Smooth muscle cell (in vitro differentiated cells): ENCODE measurements at regions not wholly inside any gene's neighbourhood (a gene's known extent, or its start where the extent isn't known, plus 50 kb on each side); places are given as distances from the start of the nearest gene placed in this dataset.

Experiments
- DNase-seq: peaks from one replicate; lab custom pipeline; 2025; ENCODE audit not compliant: unreplicated experiment; lab: John Stamatoyannopoulos, UW
- H2AFZ ChIP-seq: fragments of 200-600 bp; sonication (generic); 2 replicates; pipeline ENCODE4 v1.6.0; 2016; ENCODE audit warnings: antibody characterized with exemption, low read depth, mild to moderate bottlenecking
- H3F3A ChIP-seq: fragments of 200-600 bp; sonication (generic); 2 replicates; pipeline ENCODE4 v1.6.0; 2017; ENCODE audit warnings: antibody characterized with exemption, low read depth
- H3K27ac ChIP-seq: fragments of 200-600 bp; sonication (generic); 2 replicates; pipeline ENCODE4 v1.5.1; 2016; ENCODE audit warnings: low read depth, mild to moderate bottlenecking
- H3K27me3 ChIP-seq: fragments of 200-600 bp; sonication (generic); 2 replicates; pipeline ENCODE4 v1.6.1; 2016; ENCODE audit warnings: low read depth, mild to moderate bottlenecking
- H3K36me3 ChIP-seq: fragments of 200-600 bp; sonication (generic); 2 replicates; pipeline ENCODE4 v1.5.1; 2016; ENCODE audit warnings: low read depth
- H3K4me1 ChIP-seq: fragments of 200-600 bp; sonication (generic); 2 replicates; pipeline ENCODE4 v1.5.1; 2016; ENCODE audit warnings: low read depth
- H3K4me2 ChIP-seq: fragments of 200-600 bp; sonication (generic); 2 replicates; pipeline ENCODE4 v1.6.0; 2016; ENCODE audit warnings: mild to moderate bottlenecking
- H3K4me3 ChIP-seq: fragments of 200-600 bp; sonication (generic); 2 replicates; pipeline ENCODE4 v1.5.1; 2016; ENCODE audit warnings: mild to moderate bottlenecking
- H3K79me2 ChIP-seq: fragments of 200-600 bp; sonication (generic); 2 replicates; pipeline ENCODE4 v1.6.0; 2016; ENCODE audit warnings: low read depth, mild to moderate bottlenecking
- H3K9ac ChIP-seq: fragments of 200-600 bp; sonication (generic); 2 replicates; pipeline ENCODE4 v1.6.0; 2016; ENCODE audit warnings: low read depth
- H3K9me3 ChIP-seq: fragments of 200-600 bp; sonication (generic); replicated peaks from 2 replicates; pipeline ENCODE4 v1.5.1; 2016; ENCODE audit warnings: low read depth
- H4K20me1 ChIP-seq: fragments of 200-600 bp; sonication (generic); 2 replicates; pipeline ENCODE4 v1.6.0; 2016; ENCODE audit warnings: low read depth
- CTCF ChIP-seq: fragments of 200-600 bp; sonication (generic); IDR thresholded peaks from 2 replicates; pipeline ENCODE4 v1.5.1; 2017; ENCODE audit warnings: borderline replicate concordance, mild to moderate bottlenecking, antibody characterized with exemption; ENCODE audit not compliant: insufficient read depth, poor library complexity, severe bottlenecking
- WGBS: methylation state at CpG from one replicate; pipeline ENCODE4 v1.1.7; 2016; ENCODE audit warnings: low lambda C conversion rate; 5-methylcytosine and 5-hydroxymethylcytosine counted together

DNA sequence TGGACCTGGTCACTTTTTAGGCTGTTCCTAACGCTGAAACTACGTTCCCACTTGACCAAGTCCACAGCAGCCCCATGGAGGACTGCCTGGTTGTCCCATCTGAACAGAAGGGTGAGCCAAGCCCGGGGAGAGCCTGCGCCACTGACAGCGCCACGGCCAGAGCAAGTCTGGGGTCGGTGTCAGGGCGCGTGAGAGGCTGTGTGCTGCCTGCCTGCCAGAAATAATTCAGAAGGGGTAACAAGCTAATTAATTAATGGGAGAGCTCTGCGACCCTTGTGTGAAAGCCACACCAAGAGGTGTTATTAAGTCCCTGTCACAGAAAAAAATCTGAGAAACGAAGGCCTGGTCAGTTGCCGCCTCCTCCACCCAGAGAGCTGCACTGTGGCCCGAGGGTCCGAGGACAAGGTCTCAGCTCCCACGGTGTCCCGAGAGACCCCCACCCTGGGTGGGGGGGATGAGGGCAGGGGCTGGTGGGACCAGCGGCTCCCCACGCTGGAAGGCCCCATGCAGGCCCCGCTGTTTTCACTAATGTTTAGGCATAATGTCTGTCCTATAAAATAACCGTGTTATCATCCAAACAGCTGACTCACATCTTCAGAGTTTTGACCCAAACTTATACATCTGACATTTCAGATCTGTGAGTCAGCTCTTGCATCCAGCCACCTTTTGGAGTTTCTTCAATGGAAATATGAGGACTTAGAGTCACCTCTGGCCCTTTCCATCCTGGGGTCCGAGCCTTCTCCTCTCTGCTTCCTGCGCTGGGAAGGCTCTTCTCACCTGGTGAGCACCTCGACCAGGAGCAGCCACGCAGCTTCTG lies 58.5 kb downstream of the DLL1 start:
- TF ChIP-seq CTCF, result no peak
- H3K4me2 ChIP-seq, result peak overlapping the region; percentile 64
- peak overlapping the region; percentile 76 for H3K9ac ChIP-seq
- peak overlapping the region; percentile 92 for H3K27ac ChIP-seq
- no peaks in the 10 kb centered on the region for H3F3A ChIP-seq
- H3K9me3 ChIP-seq, result no peaks in the 10 kb centered on the region
- peaks cover 37% of the 10 kb centered on the region for H3K4me1 ChIP-seq
- DNase-seq, result no peak
- no peaks in the 10 kb centered on the region for H3K79me2 ChIP-seq
- H3K27me3 ChIP-seq, result no peaks in the 10 kb centered on the region
- H2AFZ ChIP-seq, result peak overlapping the region; percentile 65
- WGBS, result 89% methylated on average over 24 of the region's 24 CpGs
- no peak overlapping the region for H3K4me3 ChIP-seq
- H4K20me1 ChIP-seq, result no peaks in the 10 kb centered on the region
- no peaks in the 10 kb centered on the region for H3K36me3 ChIP-seq

DNA sequence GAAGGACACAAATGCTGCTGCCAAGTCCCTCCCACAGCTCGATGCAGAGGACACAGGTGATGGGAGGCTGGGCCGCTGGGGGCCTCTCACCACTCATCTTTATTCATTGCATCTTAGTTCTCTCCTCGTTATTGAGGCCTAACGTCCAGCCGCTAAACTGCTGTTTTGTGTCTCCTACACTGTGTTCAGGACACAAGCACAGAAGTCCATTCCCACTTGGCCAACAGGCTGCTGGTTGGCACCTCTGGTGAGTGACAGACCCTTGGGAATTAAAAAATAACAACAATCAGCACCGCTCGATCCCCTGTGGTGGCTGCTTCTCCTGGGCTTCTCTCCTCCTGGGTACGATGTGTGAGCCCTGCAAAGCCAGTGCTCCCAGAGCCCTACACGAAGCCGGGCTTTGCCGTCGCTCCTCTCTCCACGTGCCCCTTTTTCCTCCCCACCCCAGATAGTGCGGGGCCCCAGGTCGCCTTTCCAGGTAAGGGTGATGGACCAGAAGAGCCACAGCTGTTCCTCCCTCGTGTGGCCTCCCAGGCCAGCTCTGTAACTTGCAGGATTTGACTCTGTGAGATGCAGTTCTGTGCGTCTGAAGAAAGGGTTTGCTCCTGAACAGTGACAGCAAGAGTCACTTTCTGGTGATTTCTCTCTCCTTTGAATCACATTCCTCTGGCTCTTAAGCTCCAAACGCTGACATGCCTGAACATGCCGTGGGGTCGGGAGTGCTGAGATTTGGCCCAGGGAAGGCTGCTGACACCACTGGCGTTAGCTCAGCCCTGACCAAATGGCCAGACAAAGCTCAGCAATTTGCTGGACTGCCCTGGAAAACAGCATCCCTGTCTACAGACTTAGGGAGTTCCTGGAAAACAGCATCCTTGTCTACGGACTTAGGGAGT lies 59.3 kb downstream of the DLL1 start:
- H3K79me2 ChIP-seq, result no peaks in the 10 kb centered on the region
- no peaks in the 10 kb centered on the region for H3K36me3 ChIP-seq
- no peaks in the 10 kb centered on the region for H4K20me1 ChIP-seq
- peak overlapping the region; percentile 64 for H3K4me2 ChIP-seq
- peak overlapping the region; percentile 76 for H3K9ac ChIP-seq
- no peaks in the 10 kb centered on the region for H3K9me3 ChIP-seq
- H3K27ac ChIP-seq, result peak overlapping the region; percentile 92
- H2AFZ ChIP-seq, result peak overlapping the region; percentile 65
- no peaks in the 10 kb centered on the region for H3K27me3 ChIP-seq
- H3K4me3 ChIP-seq, result no peak overlapping the region
- no peak for DNase-seq
- WGBS, result 73% methylated on average over 22 of the region's 22 CpGs
- no peak for TF ChIP-seq CTCF
- H3F3A ChIP-seq, result no peaks in the 10 kb centered on the region
- peaks cover 37% of the 10 kb centered on the region for H3K4me1 ChIP-seq

- Histone ChIP-seq H3K27ac (no peak overlapping the region), H3F3A (no peaks in the 10 kb centered on the region), H3K4me2 (no peak overlapping the region), H3K36me3 (no peaks in the 10 kb centered on the region), H3K4me1 (peaks cover 30% of the 10 kb centered on the region), H3K79me2 (no peaks in the 10 kb centered on the region), H3K9ac (no peak overlapping the region), H3K27me3 (no peaks in the 10 kb centered on the region), H4K20me1 (no peaks in the 10 kb centered on the region), H3K9me3 (no peaks in the 10 kb centered on the region), H3K4me3 (no peak overlapping the region), H2AFZ (no peak overlapping the region)
- 94% methylated on average over 19 of the region's 19 CpGs for WGBS
- DNase-seq, result no peak
- TF ChIP-seq CTCF, result no peak
Measured at GRCh38 chr6:170230520-170231292, 60.2 kb downstream of the DLL1 start.
